Gastrocnemius medialis (tissue), 4 donors: ENCODE measurements at regions not wholly inside any gene's neighbourhood (a gene's known extent, or its start where the extent isn't known, plus 50 kb on each side); places are given as distances from the start of the nearest gene placed in this dataset.

Source experiments
- POLR2A ChIP-seq, 2 donors: fragments of 450-650 bp; IDR thresholded peaks; one replicate each; pipeline ENCODE4 v1.6.1; 2017; ENCODE audit warnings: antibody characterized with exemption in 2 of 2, mild to moderate bottlenecking in 2 of 2, moderate library complexity in 2 of 2
- TF ChIP-seq, protein P1 (sequence below), 5 experiments: fragments of 450-650 bp in 3 of 5; fragments of 200-600 bp in 2 of 5; sonication (generic) in 2 of 5; IDR thresholded peaks in 4 of 5; conservative IDR thresholded peaks in 1 of 5; 1 replicate in 4 of 5; 2 replicates in 1 of 5; pipeline ENCODE4 v1.5.1; 2016 to 2019; ENCODE audit warnings: antibody characterized with exemption in 5 of 5, mild to moderate bottlenecking in 3 of 5, moderate library complexity in 3 of 5

GRCh38 chr3:120516136-120516535 is 65.3 kb upstream of the FSTL1 start:
- TF ChIP-seq, protein P1, sequence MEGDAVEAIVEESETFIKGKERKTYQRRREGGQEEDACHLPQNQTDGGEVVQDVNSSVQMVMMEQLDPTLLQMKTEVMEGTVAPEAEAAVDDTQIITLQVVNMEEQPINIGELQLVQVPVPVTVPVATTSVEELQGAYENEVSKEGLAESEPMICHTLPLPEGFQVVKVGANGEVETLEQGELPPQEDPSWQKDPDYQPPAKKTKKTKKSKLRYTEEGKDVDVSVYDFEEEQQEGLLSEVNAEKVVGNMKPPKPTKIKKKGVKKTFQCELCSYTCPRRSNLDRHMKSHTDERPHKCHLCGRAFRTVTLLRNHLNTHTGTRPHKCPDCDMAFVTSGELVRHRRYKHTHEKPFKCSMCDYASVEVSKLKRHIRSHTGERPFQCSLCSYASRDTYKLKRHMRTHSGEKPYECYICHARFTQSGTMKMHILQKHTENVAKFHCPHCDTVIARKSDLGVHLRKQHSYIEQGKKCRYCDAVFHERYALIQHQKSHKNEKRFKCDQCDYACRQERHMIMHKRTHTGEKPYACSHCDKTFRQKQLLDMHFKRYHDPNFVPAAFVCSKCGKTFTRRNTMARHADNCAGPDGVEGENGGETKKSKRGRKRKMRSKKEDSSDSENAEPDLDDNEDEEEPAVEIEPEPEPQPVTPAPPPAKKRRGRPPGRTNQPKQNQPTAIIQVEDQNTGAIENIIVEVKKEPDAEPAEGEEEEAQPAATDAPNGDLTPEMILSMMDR (IDR thresholded peaks at IDR 0.05 in 4 of 5, conservative IDR thresholded peaks at IDR 0.05 in 1 of 5): no peak
- TF ChIP-seq POLR2A (IDR thresholded peaks at IDR 0.05): no peak
